Thymus (tissue), 11 donors: ENCODE measurements at regions not wholly inside any gene's neighbourhood (a gene's known extent, or its start where the extent isn't known, plus 50 kb on each side); places are given as distances from the start of the nearest gene placed in this dataset.

ENCODE experiments used
- DNase-seq, 9 donors: peaks; one replicate each; pipeline ENCODE4 v3.0.0-alpha.2; 2013; ENCODE audit warnings: low spot score in 9 of 9, low read depth in 6 of 9, missing footprints in 1 of 9
- H3K27ac ChIP-seq, 2 donors: one replicate each; pipeline ENCODE4 v1.5.1; 2013; ENCODE audit warnings: control low read depth in 1 of 2, low read depth in 1 of 2, low read length in 1 of 2, mild to moderate bottlenecking in 1 of 2, moderate library complexity in 1 of 2
- H3K27me3 ChIP-seq, 2 donors: one replicate each; pipeline ENCODE4 v1.5.1; 2013; ENCODE audit warnings: low read length in 1 of 2; ENCODE audit not compliant: control insufficient read depth in 2 of 2, insufficient read depth in 1 of 2
- H3K36me3 ChIP-seq, 2 donors: one replicate each; pipeline ENCODE4 v1.5.1; 2013; ENCODE audit warnings: low read length in 1 of 2, mild to moderate bottlenecking in 1 of 2, moderate library complexity in 1 of 2; ENCODE audit not compliant: control insufficient read depth in 2 of 2, insufficient read depth in 2 of 2
- H3K4me1 ChIP-seq, 2 donors: one replicate each; pipeline ENCODE4 v1.5.1; 2013; ENCODE audit warnings: low read length in 2 of 2; ENCODE audit not compliant: control insufficient read depth in 2 of 2, insufficient read depth in 2 of 2
- H3K4me3 ChIP-seq, 2 donors: one replicate each; pipeline ENCODE4 v1.5.1; 2013; ENCODE audit warnings: low read length in 2 of 2, control low read depth in 1 of 2, mild to moderate bottlenecking in 1 of 2
- H3K9me3 ChIP-seq, 2 donors: one replicate each; pipeline ENCODE4 v1.5.1; 2013; ENCODE audit warnings: low read length in 1 of 2, mild to moderate bottlenecking in 1 of 2; ENCODE audit not compliant: control insufficient read depth in 2 of 2, insufficient read depth in 1 of 2
- WGBS: extraction: QIAGEN DNeasy Blood & Tissue Kit; methylation state at CpG from one replicate; pipeline ENCODE4 v1.1.7; 2013; 5-methylcytosine and 5-hydroxymethylcytosine counted together
- donor health status: healthy.

GRCh38 chr6:105495515-105495914 lies 92.6 kb upstream of the PREP start:
- Histone ChIP-seq H3K4me3 (no peak overlapping the region), H3K9me3 (no peaks in the 10 kb centered on the region), H3K27ac (no peak overlapping the region), H3K27me3 (no peaks in the 10 kb centered on the region), H3K4me1 (no peaks in the 10 kb centered on the region), H3K36me3 (no peaks in the 10 kb centered on the region)
- no peak for DNase-seq
- WGBS = 90% methylated on average over 6 of the region's 6 CpGs

GRCh38 chr6:105494688-105495087 lies 91.8 kb upstream of the PREP start:
- Histone ChIP-seq H3K27me3 (no peaks in the 10 kb centered on the region), H3K36me3 (no peaks in the 10 kb centered on the region), H3K4me1 (no peaks in the 10 kb centered on the region), H3K27ac (no peak overlapping the region), H3K9me3 (no peaks in the 10 kb centered on the region), H3K4me3 (no peak overlapping the region)
- no peak for DNase-seq
- 98% methylated on average over 5 of the region's 5 CpGs for WGBS

GRCh38 chr6:105493736-105494135 lies 90.9 kb upstream of the PREP start:
- no peak overlapping the region for H3K4me3 ChIP-seq
- H3K4me1 ChIP-seq = no peaks in the 10 kb centered on the region
- H3K9me3 ChIP-seq = no peaks in the 10 kb centered on the region
- no peaks in the 10 kb centered on the region for H3K27me3 ChIP-seq
- WGBS = 29% methylated on average over 2 of the region's 2 CpGs
- H3K27ac ChIP-seq = no peak overlapping the region
- no peaks in the 10 kb centered on the region for H3K36me3 ChIP-seq
- DNase-seq = no peak

GRCh38 chr6:105492706-105493673 lies 90.1 kb upstream of the PREP start:
- Histone ChIP-seq H3K27ac (no peak overlapping the region), H3K9me3 (no peaks in the 10 kb centered on the region), H3K4me3 (no peak overlapping the region), H3K27me3 (no peaks in the 10 kb centered on the region), H3K4me1 (no peaks in the 10 kb centered on the region), H3K36me3 (no peaks in the 10 kb centered on the region)
- no peak for DNase-seq

- H3K27ac ChIP-seq = no peak overlapping the region
- 96% methylated on average over 2 of the region's 2 CpGs for WGBS
- no peak for DNase-seq
- no peak overlapping the region for H3K4me3 ChIP-seq
- no peaks in the 10 kb centered on the region for H3K4me1 ChIP-seq
- H3K36me3 ChIP-seq = no peaks in the 10 kb centered on the region
- H3K9me3 ChIP-seq = no peaks in the 10 kb centered on the region
- no peaks in the 10 kb centered on the region for H3K27me3 ChIP-seq
Measured at GRCh38 chr6:105489216-105489530, 86.3 kb upstream of the PREP start.

- Histone ChIP-seq H3K4me3 (no peak overlapping the region), H3K9me3 (no peaks in the 10 kb centered on the region), H3K4me1 (no peaks in the 10 kb centered on the region), H3K27me3 (no peaks in the 10 kb centered on the region), H3K27ac (no peak overlapping the region), H3K36me3 (no peaks in the 10 kb centered on the region)
- no peak for DNase-seq
- WGBS = 89% methylated on average over 8 of the region's 8 CpGs
Measured at GRCh38 chr6:105488516-105489215, 85.8 kb upstream of the PREP start.

GRCh38 chr6:105487040-105487790 lies 84.3 kb upstream of the PREP start:
- H3K9me3 ChIP-seq = no peaks in the 10 kb centered on the region
- H3K27ac ChIP-seq = no peak overlapping the region
- no peaks in the 10 kb centered on the region for H3K4me1 ChIP-seq
- H3K27me3 ChIP-seq = no peaks in the 10 kb centered on the region
- H3K4me3 ChIP-seq = no peak overlapping the region
- H3K36me3 ChIP-seq = no peaks in the 10 kb centered on the region
- DNase-seq = no peak
- 98% methylated on average over 9 of the region's 9 CpGs for WGBS

- peak in 1 of 9 donors; percentile 28 for DNase-seq
- 34% methylated on average over 5 of the region's 5 CpGs for WGBS
- no peaks in the 10 kb centered on the region for H3K27me3 ChIP-seq
- no peaks in the 10 kb centered on the region for H3K9me3 ChIP-seq
- H3K36me3 ChIP-seq = no peaks in the 10 kb centered on the region
- H3K4me1 ChIP-seq = no peaks in the 10 kb centered on the region
- H3K27ac ChIP-seq = no peak overlapping the region
- H3K4me3 ChIP-seq = no peak overlapping the region
Measured at GRCh38 chr6:105485456-105485855, 82.6 kb upstream of the PREP start.
